ENCODE measurements at regions not wholly inside any gene's neighbourhood (a gene's known extent, or its start where the extent isn't known, plus 50 kb on each side); places are given as distances from the start of the nearest gene placed in this dataset.

- DNase-seq, result peak; percentile 39
Observed at GRCh38 chr18:71456206-71456605, 1087.9 kb downstream of the CBLN2 start.

GRCh38 chr18:71450257-71450656, 1093.9 kb downstream of the CBLN2 start:
- DNase-seq, result peak; percentile 80

DNA sequence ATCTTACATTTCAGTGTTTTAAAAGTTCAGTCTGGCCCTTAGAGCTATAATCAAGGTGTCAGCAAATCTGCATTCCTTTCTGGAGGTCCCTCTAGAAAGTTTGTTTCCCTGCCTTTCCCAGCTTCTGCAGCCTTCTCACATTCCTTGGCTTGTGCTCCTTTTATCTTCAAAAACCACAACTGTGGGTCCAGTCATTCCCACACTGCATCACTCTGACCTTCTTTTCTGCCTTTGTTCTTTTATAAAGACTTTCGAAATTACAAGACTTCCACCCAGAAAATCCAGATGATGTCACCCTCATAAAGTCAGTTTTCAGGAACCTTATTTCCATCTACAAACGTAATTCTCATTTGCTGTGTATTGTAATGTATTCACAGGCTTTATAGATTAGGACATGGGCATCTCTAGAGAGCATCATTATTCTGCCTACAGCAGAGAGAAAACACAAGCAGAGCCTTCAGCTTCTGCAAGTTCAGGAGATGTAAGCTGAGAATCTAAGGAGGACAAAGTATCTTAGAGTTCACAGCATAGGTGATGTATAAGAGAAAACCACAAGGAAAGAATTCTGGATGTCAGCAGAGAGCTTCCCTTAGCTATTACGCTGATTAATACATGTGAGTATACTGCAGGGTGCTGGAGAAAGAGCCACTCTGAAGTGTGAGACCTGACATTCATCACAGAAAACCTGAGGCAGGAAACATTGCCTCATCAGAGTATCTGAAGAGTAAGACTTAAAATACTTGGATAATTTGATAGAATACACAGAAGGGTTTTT, 1100.2 kb downstream of the CBLN2 start:
- peak; percentile 42 for DNase-seq

- DNase-seq, result peak; percentile 99
Observed at GRCh38 chr18:71442731-71443141, 1101.4 kb downstream of the CBLN2 start.

DNA sequence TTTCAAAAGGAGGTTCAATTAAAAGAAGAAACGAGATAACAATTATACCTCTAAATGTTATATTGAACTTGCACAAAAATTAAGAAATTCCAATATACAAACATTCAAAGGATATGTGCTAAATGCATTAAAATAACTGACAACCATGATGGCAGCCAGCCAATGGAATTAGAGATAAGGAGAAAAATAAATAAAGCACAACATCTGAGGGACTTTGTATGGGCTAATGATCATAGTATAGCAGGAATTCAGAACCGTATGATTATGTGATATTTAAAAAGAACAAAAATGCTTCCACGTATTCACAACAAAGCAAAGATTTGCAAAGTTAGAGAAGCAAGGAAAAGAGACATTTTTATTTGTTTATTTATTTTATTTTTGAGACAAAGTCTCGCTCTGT, 1103.0 kb downstream of the CBLN2 start:
- DNase-seq, result no peak

DNA sequence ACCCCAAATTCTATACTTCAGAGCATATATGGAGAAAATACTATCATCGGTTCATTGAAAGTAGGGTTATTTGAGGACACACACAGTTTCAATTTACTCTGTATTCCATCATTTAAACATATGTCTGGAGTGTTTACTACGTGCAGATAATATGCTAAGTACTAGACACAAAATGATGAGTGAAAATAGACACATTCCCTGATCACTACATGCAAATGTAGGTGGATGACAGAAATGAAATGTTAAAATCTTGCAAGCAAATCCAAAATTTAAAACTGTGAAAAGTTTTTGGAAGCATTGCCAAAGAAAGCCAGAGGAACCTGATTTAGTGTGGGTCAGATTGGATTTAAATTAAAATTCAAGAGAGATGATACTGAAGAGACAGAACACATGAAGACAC, 1106.6 kb downstream of the CBLN2 start:
- DNase-seq, result no peak

GRCh38 chr18:71433373-71433772, 1110.8 kb downstream of the CBLN2 start:
- DNase-seq, result no peak

DNA sequence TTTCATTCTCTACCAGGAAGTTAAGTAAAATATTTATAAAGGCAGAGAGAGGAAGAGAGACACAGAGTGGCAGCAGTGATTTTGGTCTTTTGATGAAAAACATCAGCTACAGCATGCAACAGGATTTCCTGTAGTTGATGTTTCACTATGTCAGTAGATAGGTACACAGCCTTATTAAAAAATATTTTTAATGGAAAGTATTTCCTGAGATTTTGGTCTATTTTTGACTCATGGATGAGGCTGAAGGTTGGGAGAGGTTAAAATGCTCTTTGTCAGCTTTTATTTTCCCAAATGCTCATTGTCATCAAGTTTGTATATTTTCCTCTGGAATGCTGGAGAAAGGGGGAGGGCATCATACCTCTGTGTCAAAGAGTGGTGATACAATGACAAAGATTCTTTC, 1112.5 kb downstream of the CBLN2 start:
- no peak for DNase-seq

DNA sequence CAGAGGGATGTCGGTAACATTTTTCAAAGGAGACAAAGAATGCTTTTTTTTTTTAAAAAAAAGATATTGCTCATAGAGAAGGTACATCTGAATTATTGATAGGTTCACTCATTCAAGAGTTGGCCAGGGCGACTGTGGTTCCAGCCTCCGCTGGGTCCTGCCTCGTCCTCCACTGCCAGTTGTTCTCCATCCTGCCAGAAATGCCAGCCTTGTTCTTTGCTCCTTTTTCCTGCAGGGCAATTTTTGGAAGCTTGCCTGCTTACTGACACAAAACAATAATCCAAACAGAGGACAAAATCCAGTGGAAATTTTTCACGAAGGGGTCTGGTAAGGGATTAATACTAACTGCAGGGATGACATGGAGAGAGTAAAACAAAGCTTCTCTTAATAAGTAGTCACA, 1113.0 kb downstream of the CBLN2 start:
- DNase-seq, result no peak

GRCh38 chr18:71426441-71426840, 1117.7 kb downstream of the CBLN2 start:
- DNase-seq, result no peak

- DNase-seq, result peak; percentile 86
Observed at GRCh38 chr18:71405169-71405809, 1116.4 kb downstream of the SOCS6 start.

DNA sequence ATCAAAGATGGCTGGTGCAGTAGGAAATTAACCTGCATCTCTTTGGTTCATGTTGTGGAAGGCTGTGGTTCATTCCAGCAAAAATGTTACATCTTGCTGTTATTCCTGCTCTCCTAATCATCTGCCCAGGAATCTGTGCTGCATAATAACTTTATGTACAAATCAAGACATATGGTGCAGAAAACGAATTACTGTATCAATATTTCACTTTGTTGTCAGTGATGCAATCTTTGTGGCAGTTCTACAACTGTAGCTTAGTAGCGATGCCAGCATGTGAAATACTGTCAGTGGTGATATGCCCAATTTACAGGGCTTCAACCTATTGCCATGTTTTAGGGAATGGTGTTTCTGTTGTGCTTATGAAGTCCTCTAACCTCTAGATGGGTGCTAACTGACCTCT, 1114.7 kb downstream of the SOCS6 start:
- no peak for DNase-seq

GRCh38 chr18:71398531-71398930, 1109.7 kb downstream of the SOCS6 start:
- peak; percentile 94 for DNase-seq

GRCh38 chr18:71388148-71388547, 1099.3 kb downstream of the SOCS6 start:
- DNase-seq, result no peak

GRCh38 chr18:71374294-71375000, 1085.6 kb downstream of the SOCS6 start:
- no peak for DNase-seq

DNA sequence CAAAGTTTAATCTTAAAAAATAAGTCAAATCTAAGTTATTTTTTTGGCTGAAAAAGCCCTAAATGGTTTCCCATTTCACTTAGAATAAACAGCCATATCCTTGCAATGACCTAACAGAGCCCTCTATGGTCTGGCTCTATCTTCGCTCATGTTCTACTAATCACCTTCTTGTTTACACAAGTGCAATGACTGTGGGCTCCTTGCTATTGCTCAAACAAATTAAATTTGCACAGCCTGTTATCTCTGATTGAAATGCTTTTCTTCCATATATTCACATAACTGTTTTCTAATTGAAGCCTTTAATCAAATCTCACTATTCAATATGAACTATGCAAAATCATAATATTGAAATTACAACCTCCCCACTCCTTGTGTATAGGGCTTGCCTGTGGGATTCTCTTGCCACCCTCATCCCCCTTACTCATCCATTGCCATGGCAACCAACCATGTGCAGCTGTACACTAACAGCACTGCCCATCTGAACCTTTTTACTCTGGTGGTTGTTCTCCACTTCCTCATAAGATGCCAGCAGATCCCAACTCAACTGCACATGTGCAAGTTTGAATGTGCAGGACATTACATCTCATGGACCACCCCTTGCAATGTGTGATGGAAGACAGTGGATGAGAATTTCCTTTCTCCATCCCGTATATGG, 1083.2 kb downstream of the SOCS6 start:
- peak; percentile 75 for DNase-seq

GRCh38 chr18:71370671-71371445, 1082.0 kb downstream of the SOCS6 start:
- DNase-seq, result no peak

DNA sequence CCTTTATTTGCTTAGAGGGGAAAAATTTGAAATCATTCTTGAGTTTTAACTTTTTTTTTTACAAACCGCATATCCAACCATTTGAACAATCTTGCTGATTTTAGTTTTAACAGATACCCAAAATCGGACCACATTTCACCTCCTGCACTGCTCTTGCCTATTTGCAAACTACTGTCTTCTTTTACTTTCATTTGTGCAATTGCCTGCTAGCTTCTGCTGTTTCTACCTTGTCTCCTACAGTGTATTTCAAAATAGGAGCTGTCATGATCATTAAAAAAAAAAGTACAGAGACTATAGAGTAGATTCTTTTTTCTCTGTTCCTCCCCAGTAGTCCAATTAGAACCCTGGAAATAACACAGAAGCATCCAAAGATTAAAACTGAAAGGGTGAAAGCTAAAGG, 1081.2 kb downstream of the SOCS6 start:
- no peak for DNase-seq

GRCh38 chr18:71362140-71362539, 1073.3 kb downstream of the SOCS6 start:
- DNase-seq, result no peak

GRCh38 chr18:71355599-71355998, 1066.8 kb downstream of the SOCS6 start:
- peak; percentile 20 for DNase-seq

DNA sequence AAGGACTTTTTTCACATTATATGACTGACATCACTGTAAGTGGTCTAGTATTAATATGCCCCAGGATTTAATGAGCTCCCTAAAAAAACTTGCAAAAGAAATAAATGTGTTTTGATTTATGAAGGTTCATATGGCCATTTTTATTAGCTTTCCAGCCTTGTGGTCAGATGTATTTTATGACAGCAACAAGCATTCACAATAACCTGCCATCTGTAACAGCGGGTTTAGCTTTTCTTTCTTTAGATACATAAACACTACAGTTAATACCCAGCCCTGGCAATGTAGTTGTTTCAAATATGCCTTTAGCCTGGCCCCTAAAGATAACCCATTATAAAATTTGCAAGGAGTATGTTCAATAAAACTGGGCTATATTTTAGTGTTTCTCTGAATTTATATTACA, 1063.8 kb downstream of the SOCS6 start:
- DNase-seq, result peak; percentile 37

GRCh38 chr18:71336576-71337210, 1047.8 kb downstream of the SOCS6 start:
- DNase-seq, result peak; percentile 97
